TTC549 (cell line): ENCODE measurements at regions not wholly inside any gene's neighbourhood (a gene's known extent, or its start where the extent isn't known, plus 50 kb on each side); places are given as distances from the start of the nearest gene placed in this dataset.
A peak's percentile ranks its signal among the peaks of the same experiment; 100 is the strongest.
"Not testable (repeated sequence)": the region's sequence is repeated elsewhere in the genome, so short reads cannot be mapped to it uniquely, and the experiment has no call there.

Source experiments
- FAIRE-seq: peaks from 2 replicates; lab custom pipeline; 2012; peaks lifted over from hg19 to GRCh38; lab: Jason Lieb, UNC

GRCh38 chr6:27736686-27737085 lies 175.5 kb downstream of the OR2B2 start:
- FAIRE-seq = no peak

GRCh38 chr6:27728442-27728841 lies 183.8 kb downstream of the OR2B2 start:
- no peak for FAIRE-seq

GRCh38 chr6:27726619-27727023 lies 185.6 kb downstream of the OR2B2 start:
- no peak for FAIRE-seq

GRCh38 chr6:27720607-27721580 lies 191.3 kb downstream of the OR2B2 start:
- FAIRE-seq = no peak

- FAIRE-seq = not testable (repeated sequence)
Observed at GRCh38 chr6:27719039-27719438, 193.2 kb downstream of the OR2B2 start.

GRCh38 chr6:27706431-27706830 lies 205.8 kb downstream of the OR2B2 start:
- no peak for FAIRE-seq

- FAIRE-seq = no peak
Observed at GRCh38 chr6:27700337-27700736, 211.9 kb downstream of the OR2B2 start.

- FAIRE-seq = no peak
Observed at GRCh38 chr6:27694547-27694874, 217.7 kb downstream of the OR2B2 start.

- FAIRE-seq = no peak
Observed at GRCh38 chr6:27693766-27694546, 218.2 kb downstream of the OR2B2 start.

- not testable (repeated sequence) for FAIRE-seq
Observed at GRCh38 chr6:27692133-27692532, 219.2 kb upstream of the ZNF184 start.

GRCh38 chr6:27688014-27688586 lies 215.2 kb upstream of the ZNF184 start:
- peak; percentile 69 for FAIRE-seq

- FAIRE-seq = no peak
Observed at GRCh38 chr6:27687154-27688013, 214.5 kb upstream of the ZNF184 start.

- no peak for FAIRE-seq
Observed at GRCh38 chr6:27685279-27685678, 212.4 kb upstream of the ZNF184 start.

GRCh38 chr6:27684264-27685211 lies 211.6 kb upstream of the ZNF184 start:
- FAIRE-seq = peak; percentile 84

- FAIRE-seq = no peak
Observed at GRCh38 chr6:27679964-27680694, 207.2 kb upstream of the ZNF184 start.

GRCh38 chr6:27679308-27679963 lies 206.5 kb upstream of the ZNF184 start:
- FAIRE-seq = no peak

GRCh38 chr6:27678469-27678868 lies 205.6 kb upstream of the ZNF184 start:
- no peak for FAIRE-seq

- FAIRE-seq = no peak
Observed at GRCh38 chr6:27674882-27675281, 202.0 kb upstream of the ZNF184 start.

- FAIRE-seq = peak; percentile 42
Observed at GRCh38 chr6:27672113-27672799, 199.4 kb upstream of the ZNF184 start.
